Osteocyte (in vitro differentiated cells): ENCODE measurements at regions not wholly inside any gene's neighbourhood (a gene's known extent, or its start where the extent isn't known, plus 50 kb on each side); places are given as distances from the start of the nearest gene placed in this dataset.

Experiments used
- DNase-seq: peaks from one replicate; pipeline ENCODE4 v3.0.0; 2021; ENCODE audit warnings: mixed read lengths; ENCODE audit not compliant: unreplicated experiment; ENCODE audit errors: extremely low spot score
- H3K27ac Mint-ChIP-seq: one replicate; pipeline ENCODE4 v1.8.0; 2021; ENCODE audit warnings: mild to moderate bottlenecking, mixed read lengths; ENCODE audit not compliant: unreplicated experiment
- H3K27me3 Mint-ChIP-seq: one replicate; pipeline ENCODE4 v1.8.0; 2021; ENCODE audit warnings: mixed read lengths; ENCODE audit not compliant: unreplicated experiment
- H3K36me3 Mint-ChIP-seq: one replicate; pipeline ENCODE4 v1.8.0; 2021; ENCODE audit warnings: mixed read lengths; ENCODE audit not compliant: unreplicated experiment
- H3K4me1 Mint-ChIP-seq: one replicate; pipeline ENCODE4 v1.8.0; 2021; ENCODE audit warnings: mixed read lengths; ENCODE audit not compliant: unreplicated experiment
- H3K4me3 Mint-ChIP-seq: one replicate; pipeline ENCODE4 v1.8.0; 2021; ENCODE audit warnings: mild to moderate bottlenecking, moderate library complexity, mixed read lengths; ENCODE audit not compliant: unreplicated experiment
- H3K9me3 Mint-ChIP-seq: one replicate; pipeline ENCODE4 v1.8.0; 2021; ENCODE audit warnings: mixed read lengths; ENCODE audit not compliant: unreplicated experiment
- CTCF ChIP-seq: fragments of 200-600 bp; sonication (generic); IDR thresholded peaks from 2 replicates; pipeline ENCODE4 v1.5.0; 2021; ENCODE audit warnings: antibody characterized with exemption, mild to moderate bottlenecking, moderate library complexity

GRCh38 chr4:96240041-96240440 lies 400.1 kb downstream of the PDHA2 start:
- no peaks in the 10 kb centered on the region for H3K27me3 Mint-ChIP-seq
- peaks cover 15% of the 10 kb centered on the region for H3K9me3 Mint-ChIP-seq

GRCh38 chr4:96241819-96242218 lies 401.9 kb downstream of the PDHA2 start:
- Mint-ChIP-seq H3K4me1 (no peaks in the 10 kb centered on the region), H3K36me3 (no peaks in the 10 kb centered on the region), H3K4me3 (no peak overlapping the region), H3K27me3 (no peaks in the 10 kb centered on the region), H3K27ac (no peak overlapping the region), H3K9me3 (peaks cover 1% of the 10 kb centered on the region)
- no peak for TF ChIP-seq CTCF
- no peak for DNase-seq

More at GRCh38 chr4:96240041-96240440, 400.1 kb downstream of the PDHA2 start:
- DNase-seq, result no peak
- no peaks in the 10 kb centered on the region for H3K4me1 Mint-ChIP-seq
- no peak overlapping the region for H3K4me3 Mint-ChIP-seq
- TF ChIP-seq CTCF, result no peak
- H3K27ac Mint-ChIP-seq, result no peak overlapping the region
- no peaks in the 10 kb centered on the region for H3K36me3 Mint-ChIP-seq

GRCh38 chr4:96247096-96247495 lies 407.2 kb downstream of the PDHA2 start:
- TF ChIP-seq CTCF, result no peak
- Mint-ChIP-seq H3K27ac (no peak overlapping the region), H3K4me3 (no peak overlapping the region), H3K36me3 (no peaks in the 10 kb centered on the region), H3K4me1 (no peaks in the 10 kb centered on the region), H3K27me3 (peaks cover 5% of the 10 kb centered on the region), H3K9me3 (no peaks in the 10 kb centered on the region)
- no peak for DNase-seq

GRCh38 chr4:96248225-96248624 lies 408.3 kb downstream of the PDHA2 start:
- H3K27ac Mint-ChIP-seq, result no peak overlapping the region
- no peak for DNase-seq
- H3K4me1 Mint-ChIP-seq, result no peaks in the 10 kb centered on the region
- no peak overlapping the region for H3K4me3 Mint-ChIP-seq
- H3K27me3 Mint-ChIP-seq, result peaks cover 5% of the 10 kb centered on the region
- no peaks in the 10 kb centered on the region for H3K36me3 Mint-ChIP-seq
- no peak for TF ChIP-seq CTCF
- no peaks in the 10 kb centered on the region for H3K9me3 Mint-ChIP-seq

- Mint-ChIP-seq H3K4me1 (no peaks in the 10 kb centered on the region), H3K4me3 (no peak overlapping the region), H3K27me3 (peaks cover 2% of the 10 kb centered on the region), H3K36me3 (no peaks in the 10 kb centered on the region), H3K27ac (no peak overlapping the region), H3K9me3 (no peaks in the 10 kb centered on the region)
- no peak for TF ChIP-seq CTCF
- DNase-seq, result no peak
Observed at GRCh38 chr4:96260064-96260682, 420.3 kb downstream of the PDHA2 start.
